GM12865 (cell line): ENCODE measurements at regions not wholly inside any gene's neighbourhood (a gene's known extent, or its start where the extent isn't known, plus 50 kb on each side); places are given as distances from the start of the nearest gene placed in this dataset.
"Not testable (repeated sequence)": the region's sequence is repeated elsewhere in the genome, so short reads cannot be mapped to it uniquely, and the experiment has no call there.

Experiments
- DNase-seq: peaks from one replicate; pipeline ENCODE4 v3.0.0; 2010; ENCODE audit warnings: low read depth
- H3K4me3 ChIP-seq: 2 replicates; pipeline ENCODE4 v1.5.1; 2011; ENCODE audit warnings: mild to moderate bottlenecking, low read depth, low read length, control low read depth
- CTCF ChIP-seq: IDR thresholded peaks from 2 replicates; pipeline ENCODE4 v1.5.1; 2011; ENCODE audit warnings: low read length, control low read depth, low read depth, inconsistent platforms; ENCODE audit not compliant: insufficient read depth; ENCODE audit errors: missing control alignments

- DNase-seq = no peak
These were observed 603.6 kb downstream of the PSAT1 start for GRCh38 chr9:78900500-78900899.

GRCh38 chr9:78902051-78902450 is 605.1 kb downstream of the PSAT1 start:
- no peak for TF ChIP-seq CTCF
- no peak overlapping the region for H3K4me3 ChIP-seq
- DNase-seq = no peak

More at GRCh38 chr9:78900500-78900899, 603.6 kb downstream of the PSAT1 start:
- TF ChIP-seq CTCF = no peak
- H3K4me3 ChIP-seq = no peak overlapping the region

- no peak for TF ChIP-seq CTCF
- no peak overlapping the region for H3K4me3 ChIP-seq
- DNase-seq = no peak
These were observed 606.7 kb downstream of the PSAT1 start for GRCh38 chr9:78903581-78903980.

GRCh38 chr9:78904686-78905085 is 607.8 kb downstream of the PSAT1 start:
- DNase-seq = no peak
- TF ChIP-seq CTCF = no peak
- H3K4me3 ChIP-seq = no peak overlapping the region

GRCh38 chr9:78905387-78905786 is 608.5 kb downstream of the PSAT1 start:
- no peak for TF ChIP-seq CTCF
- no peak for DNase-seq
- H3K4me3 ChIP-seq = no peak overlapping the region

- no peak for DNase-seq
- H3K4me3 ChIP-seq = no peak overlapping the region
- TF ChIP-seq CTCF = no peak
These were observed 609.2 kb downstream of the PSAT1 start for GRCh38 chr9:78905986-78906755.

GRCh38 chr9:78909566-78909965 is 612.6 kb downstream of the PSAT1 start:
- no peak for TF ChIP-seq CTCF
- DNase-seq = no peak
- no peak overlapping the region for H3K4me3 ChIP-seq

GRCh38 chr9:78916884-78917283 is 620.0 kb downstream of the PSAT1 start:
- DNase-seq, H3K4me3 ChIP-seq: not testable (repeated sequence)
